ENCODE measurements at regions not wholly inside any gene's neighbourhood (a gene's known extent, or its start where the extent isn't known, plus 50 kb on each side); places are given as distances from the start of the nearest gene placed in this dataset.

- TF ChIP-seq SMC3 (conservative IDR thresholded peaks at IDR 0.05; ENCODE audit: poor library complexity): no peak
- no peak for TF ChIP-seq EP300 (conservative IDR thresholded peaks at IDR 0.05; ENCODE audit: poor library complexity, severe bottlenecking)
- no peak for TF ChIP-seq RAD21 (conservative IDR thresholded peaks at IDR 0.05)
- no peak for TF ChIP-seq CTCF (IDR thresholded peaks at IDR 0.05; ENCODE audit: poor library complexity, severe bottlenecking)
Observed at GRCh38 chr7:144969787-144970186, 133.9 kb upstream of the TPK1 start.

All from neural cell (in vitro differentiated cells).